B cell (primary cell): ENCODE measurements at regions not wholly inside any gene's neighbourhood (a gene's known extent, or its start where the extent isn't known, plus 50 kb on each side); places are given as distances from the start of the nearest gene placed in this dataset.

Experiments used
- CTCF ChIP-seq: fragments of 200-600 bp; IDR thresholded peaks from one replicate; pipeline ENCODE4 v1.8.0; 2022; ENCODE audit warnings: antibody characterized with exemption, mild to moderate bottlenecking
- EZH2 ChIP-seq: IDR thresholded peaks from 2 replicates; pipeline ENCODE4 v1.6.1; 2012; ENCODE audit warnings: borderline replicate concordance, low read depth, mild to moderate bottlenecking, moderate library complexity, low read length; ENCODE audit not compliant: insufficient read depth, poor library complexity, severe bottlenecking

- TF ChIP-seq CTCF = no peak
- no peak for TF ChIP-seq EZH2
These were observed 548.3 kb downstream of the GATA3 start for GRCh38 chr10:8602821-8603220.
